Dedifferentiated amniotic fluid mesenchymal stem cell (primary cell): ENCODE measurements at regions not wholly inside any gene's neighbourhood (a gene's known extent, or its start where the extent isn't known, plus 50 kb on each side); places are given as distances from the start of the nearest gene placed in this dataset.
"Not testable (repeated sequence)": the region's sequence is repeated elsewhere in the genome, so short reads cannot be mapped to it uniquely, and the experiment has no call there.

ENCODE experiments used
- DNase-seq: peaks from one replicate; pipeline ENCODE4 v3.0.0-alpha.2; 2016; ENCODE audit errors: extremely low spot score

- no peak for DNase-seq
Measured at GRCh38 chr11:112617098-112617425, 344.2 kb upstream of the NCAM1 start.

- DNase-seq: no peak
Measured at GRCh38 chr11:112617977-112618826, 343.0 kb upstream of the NCAM1 start.

GRCh38 chr11:112619106-112619505 is 342.1 kb upstream of the NCAM1 start:
- DNase-seq: no peak

GRCh38 chr11:112620621-112621394 is 340.4 kb upstream of the NCAM1 start:
- DNase-seq: no peak

GRCh38 chr11:112623057-112623456 is 338.2 kb upstream of the NCAM1 start:
- DNase-seq: no peak

- no peak for DNase-seq
Measured at GRCh38 chr11:112624431-112624830, 336.8 kb upstream of the NCAM1 start.

GRCh38 chr11:112624971-112625370 is 336.2 kb upstream of the NCAM1 start:
- not testable (repeated sequence) for DNase-seq

GRCh38 chr11:112625814-112626213 is 335.4 kb upstream of the NCAM1 start:
- DNase-seq: no peak

GRCh38 chr11:112626731-112627130 is 334.5 kb upstream of the NCAM1 start:
- no peak for DNase-seq

GRCh38 chr11:112627588-112628045 is 333.6 kb upstream of the NCAM1 start:
- no peak for DNase-seq

GRCh38 chr11:112628676-112629075 is 332.5 kb upstream of the NCAM1 start:
- no peak for DNase-seq

- DNase-seq: no peak
Measured at GRCh38 chr11:112630496-112630895, 330.7 kb upstream of the NCAM1 start.

- no peak for DNase-seq
Measured at GRCh38 chr11:112631333-112631732, 329.9 kb upstream of the NCAM1 start.

- DNase-seq: no peak
Measured at GRCh38 chr11:112632866-112633505, 328.2 kb upstream of the NCAM1 start.

- no peak for DNase-seq
Measured at GRCh38 chr11:112634551-112634950, 326.7 kb upstream of the NCAM1 start.

GRCh38 chr11:112634995-112635737 is 326.1 kb upstream of the NCAM1 start:
- no peak for DNase-seq

- DNase-seq: no peak
Measured at GRCh38 chr11:112637076-112637475, 324.1 kb upstream of the NCAM1 start.

GRCh38 chr11:112637876-112638275 is 323.3 kb upstream of the NCAM1 start:
- no peak for DNase-seq

- DNase-seq: no peak
Measured at GRCh38 chr11:112639469-112639868, 321.8 kb upstream of the NCAM1 start.

- DNase-seq: no peak
Measured at GRCh38 chr11:112643416-112643815, 317.8 kb upstream of the NCAM1 start.

GRCh38 chr11:112644410-112645131 is 316.6 kb upstream of the NCAM1 start:
- DNase-seq: no peak
